ENCODE measurements at regions not wholly inside any gene's neighbourhood (a gene's known extent, or its start where the extent isn't known, plus 50 kb on each side); places are given as distances from the start of the nearest gene placed in this dataset.

- Histone ChIP-seq H3K79me2 (replicated peaks; ENCODE audit: insufficient read depth, low read length) (no peaks in the 10 kb centered on the region), H3K4me3 (ENCODE audit: low read length) (no peak overlapping the region), H3F3A (ENCODE audit: insufficient read depth, low read length, poor library complexity, severe bottlenecking) (no peaks in the 10 kb centered on the region), H3K27me3 (ENCODE audit: insufficient read depth, low read depth, low read length) (no peaks in the 10 kb centered on the region), H3K27ac (ENCODE audit: low read length) (no peak overlapping the region), H3K9me3 (ENCODE audit: low read length) (no peaks in the 10 kb centered on the region), H3K9ac (ENCODE audit: low read length) (no peak overlapping the region), H4K20me1 (ENCODE audit: insufficient read depth) (no peaks in the 10 kb centered on the region), H3K9me2 (ENCODE audit: insufficient read depth, low read length) (no peaks in the 10 kb centered on the region), H3K4me2 (ENCODE audit: low read length) (no peak overlapping the region), H3K36me3 (ENCODE audit: insufficient read depth, low read length) (no peaks in the 10 kb centered on the region), H2AFZ (ENCODE audit: low read depth, low read length) (no peak overlapping the region)
- no peak for TF ChIP-seq TAF1 (IDR thresholded peaks at IDR 0.05; ENCODE audit: low read depth)
Measured at GRCh38 chr7:19919261-19920095, 146.1 kb upstream of the TMEM196 start.

GRCh38 chr7:19916046-19916445 is 142.6 kb upstream of the TMEM196 start:
- Histone ChIP-seq H3K27me3 (ENCODE audit: insufficient read depth, low read depth, low read length) (no peaks in the 10 kb centered on the region), H3K79me2 (replicated peaks; ENCODE audit: insufficient read depth, low read length) (no peaks in the 10 kb centered on the region), H3K9ac (ENCODE audit: low read length) (no peak overlapping the region), H3K4me2 (ENCODE audit: low read length) (no peak overlapping the region), H3K9me2 (ENCODE audit: insufficient read depth, low read length) (no peaks in the 10 kb centered on the region), H3K36me3 (ENCODE audit: insufficient read depth, low read length) (no peaks in the 10 kb centered on the region), H3K4me3 (ENCODE audit: low read length) (no peak overlapping the region), H3K27ac (ENCODE audit: low read length) (no peak overlapping the region), H4K20me1 (ENCODE audit: insufficient read depth) (no peaks in the 10 kb centered on the region), H2AFZ (ENCODE audit: low read depth, low read length) (no peak overlapping the region), H3F3A (ENCODE audit: insufficient read depth, low read length, poor library complexity, severe bottlenecking) (no peaks in the 10 kb centered on the region), H3K9me3 (ENCODE audit: low read length) (no peaks in the 10 kb centered on the region)
- TF ChIP-seq EZH2 (IDR thresholded peaks at IDR 0.05; ENCODE audit: borderline replicate concordance, insufficient read depth, low read length, poor library complexity, severe bottlenecking) (no peak), POLR2AphosphoS5 (IDR thresholded peaks at IDR 0.05) (no peak)

DNA sequence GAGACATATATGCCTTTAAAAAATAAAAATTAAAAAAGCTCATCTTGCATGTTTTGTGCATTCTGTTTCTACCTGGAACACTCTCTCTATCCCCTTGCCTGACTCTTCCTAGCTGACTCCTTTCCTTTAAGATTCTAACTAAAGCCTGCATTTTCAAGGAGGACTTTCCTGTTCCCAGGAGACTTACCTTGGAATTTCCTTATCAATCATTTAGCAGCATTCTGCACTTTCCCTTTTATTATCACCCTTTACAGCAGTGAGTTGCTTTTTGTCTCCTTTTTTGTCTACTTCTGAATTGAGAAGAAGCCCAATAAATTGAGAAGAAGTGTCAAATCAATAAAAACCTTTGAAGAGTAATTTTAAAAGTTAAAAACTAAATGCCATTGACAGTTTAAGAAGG is 142.2 kb upstream of the TMEM196 start:
- H3K36me3 ChIP-seq (ENCODE audit: insufficient read depth, low read length): no peaks in the 10 kb centered on the region
- H3K9ac ChIP-seq (ENCODE audit: low read length): no peak overlapping the region
- no peaks in the 10 kb centered on the region for H3K9me3 ChIP-seq (ENCODE audit: low read length)
- no peak overlapping the region for H3K27ac ChIP-seq (ENCODE audit: low read length)
- TF ChIP-seq EP300 (conservative IDR thresholded peaks at IDR 0.05; ENCODE audit: poor library complexity, severe bottlenecking) (no peak), RAD21 (conservative IDR thresholded peaks at IDR 0.05) (no peak), EZH2 (IDR thresholded peaks at IDR 0.05; ENCODE audit: borderline replicate concordance, insufficient read depth, low read length, poor library complexity, severe bottlenecking) (no peak), MXI1 (conservative IDR thresholded peaks at IDR 0.05; ENCODE audit: poor library complexity, severe bottlenecking) (no peak), POLR2AphosphoS5 (IDR thresholded peaks at IDR 0.05) (no peak), SMC3 (conservative IDR thresholded peaks at IDR 0.05; ENCODE audit: poor library complexity) (no peak), REST (IDR thresholded peaks at IDR 0.05; ENCODE audit: borderline replicate concordance) (peak; percentile 78), TAF1 (IDR thresholded peaks at IDR 0.05; ENCODE audit: low read depth) (no peak)
- TF ChIP-seq, protein P1, sequence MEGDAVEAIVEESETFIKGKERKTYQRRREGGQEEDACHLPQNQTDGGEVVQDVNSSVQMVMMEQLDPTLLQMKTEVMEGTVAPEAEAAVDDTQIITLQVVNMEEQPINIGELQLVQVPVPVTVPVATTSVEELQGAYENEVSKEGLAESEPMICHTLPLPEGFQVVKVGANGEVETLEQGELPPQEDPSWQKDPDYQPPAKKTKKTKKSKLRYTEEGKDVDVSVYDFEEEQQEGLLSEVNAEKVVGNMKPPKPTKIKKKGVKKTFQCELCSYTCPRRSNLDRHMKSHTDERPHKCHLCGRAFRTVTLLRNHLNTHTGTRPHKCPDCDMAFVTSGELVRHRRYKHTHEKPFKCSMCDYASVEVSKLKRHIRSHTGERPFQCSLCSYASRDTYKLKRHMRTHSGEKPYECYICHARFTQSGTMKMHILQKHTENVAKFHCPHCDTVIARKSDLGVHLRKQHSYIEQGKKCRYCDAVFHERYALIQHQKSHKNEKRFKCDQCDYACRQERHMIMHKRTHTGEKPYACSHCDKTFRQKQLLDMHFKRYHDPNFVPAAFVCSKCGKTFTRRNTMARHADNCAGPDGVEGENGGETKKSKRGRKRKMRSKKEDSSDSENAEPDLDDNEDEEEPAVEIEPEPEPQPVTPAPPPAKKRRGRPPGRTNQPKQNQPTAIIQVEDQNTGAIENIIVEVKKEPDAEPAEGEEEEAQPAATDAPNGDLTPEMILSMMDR (IDR thresholded peaks at IDR 0.05; ENCODE audit: poor library complexity, severe bottlenecking): no peak
- H2AFZ ChIP-seq (ENCODE audit: low read depth, low read length): no peak overlapping the region
- no peaks in the 10 kb centered on the region for H3K9me2 ChIP-seq (ENCODE audit: insufficient read depth, low read length)
- H4K20me1 ChIP-seq (ENCODE audit: insufficient read depth): no peaks in the 10 kb centered on the region
- H3K79me2 ChIP-seq (replicated peaks; ENCODE audit: insufficient read depth, low read length): no peaks in the 10 kb centered on the region
- H3K27me3 ChIP-seq (ENCODE audit: insufficient read depth, low read depth, low read length): no peaks in the 10 kb centered on the region
- H3F3A ChIP-seq (ENCODE audit: insufficient read depth, low read length, poor library complexity, severe bottlenecking): no peaks in the 10 kb centered on the region
- H3K4me2 ChIP-seq (ENCODE audit: low read length): no peak overlapping the region
- H3K4me3 ChIP-seq (ENCODE audit: low read length): no peak overlapping the region

Measured in neural cell (in vitro differentiated cells).